Fibroblast of upper back skin (primary cell): ENCODE measurements at regions not wholly inside any gene's neighbourhood (a gene's known extent, or its start where the extent isn't known, plus 50 kb on each side); places are given as distances from the start of the nearest gene placed in this dataset.
A peak's percentile ranks its signal among the peaks of the same experiment; 100 is the strongest.

ENCODE experiments used
- DNase-seq: peaks from one replicate; pipeline ENCODE4 v3.0.0-alpha.2; 2013

GRCh38 chr9:79116041-79116440 lies 455.7 kb upstream of the TLE4 start:
- DNase-seq, result no peak

- no peak for DNase-seq
Observed at GRCh38 chr9:79116709-79117108, 455.1 kb upstream of the TLE4 start.

GRCh38 chr9:79120533-79120932 lies 451.2 kb upstream of the TLE4 start:
- no peak for DNase-seq

GRCh38 chr9:79120941-79121340 lies 450.8 kb upstream of the TLE4 start:
- no peak for DNase-seq

- DNase-seq, result peak; percentile 19
Observed at GRCh38 chr9:79123415-79123814, 448.4 kb upstream of the TLE4 start.

GRCh38 chr9:79127661-79128060 lies 444.1 kb upstream of the TLE4 start:
- peak; percentile 37 for DNase-seq

- peak; percentile 69 for DNase-seq
Observed at GRCh38 chr9:79129865-79130480, 441.8 kb upstream of the TLE4 start.

GRCh38 chr9:79131246-79131774 lies 440.5 kb upstream of the TLE4 start:
- no peak for DNase-seq

- no peak for DNase-seq
Observed at GRCh38 chr9:79131824-79132377, 439.9 kb upstream of the TLE4 start.

- DNase-seq, result peak; percentile 35
Observed at GRCh38 chr9:79134654-79135053, 437.1 kb upstream of the TLE4 start.

GRCh38 chr9:79135681-79136415 lies 435.9 kb upstream of the TLE4 start:
- no peak for DNase-seq

GRCh38 chr9:79140751-79141150 lies 431.0 kb upstream of the TLE4 start:
- DNase-seq, result no peak

GRCh38 chr9:79143211-79143610 lies 428.6 kb upstream of the TLE4 start:
- DNase-seq, result peak; percentile 49

- no peak for DNase-seq
Observed at GRCh38 chr9:79145442-79145841, 426.3 kb upstream of the TLE4 start.

GRCh38 chr9:79149585-79149984 lies 422.2 kb upstream of the TLE4 start:
- no peak for DNase-seq

GRCh38 chr9:79151791-79152190 lies 420.0 kb upstream of the TLE4 start:
- DNase-seq, result no peak

- no peak for DNase-seq
Observed at GRCh38 chr9:79152306-79152705, 419.5 kb upstream of the TLE4 start.

- no peak for DNase-seq
Observed at GRCh38 chr9:79154806-79155205, 417.0 kb upstream of the TLE4 start.

- DNase-seq, result no peak
Observed at GRCh38 chr9:79155308-79155707, 416.5 kb upstream of the TLE4 start.

GRCh38 chr9:79163544-79163943 lies 408.2 kb upstream of the TLE4 start:
- DNase-seq, result no peak

GRCh38 chr9:79164406-79164805 lies 407.4 kb upstream of the TLE4 start:
- no peak for DNase-seq

GRCh38 chr9:79165020-79165780 lies 406.6 kb upstream of the TLE4 start:
- peak; percentile 32 for DNase-seq

GRCh38 chr9:79166005-79166404 lies 405.8 kb upstream of the TLE4 start:
- peak; percentile 51 for DNase-seq
